ENCODE measurements at regions not wholly inside any gene's neighbourhood (a gene's known extent, or its start where the extent isn't known, plus 50 kb on each side); places are given as distances from the start of the nearest gene placed in this dataset.

DNA sequence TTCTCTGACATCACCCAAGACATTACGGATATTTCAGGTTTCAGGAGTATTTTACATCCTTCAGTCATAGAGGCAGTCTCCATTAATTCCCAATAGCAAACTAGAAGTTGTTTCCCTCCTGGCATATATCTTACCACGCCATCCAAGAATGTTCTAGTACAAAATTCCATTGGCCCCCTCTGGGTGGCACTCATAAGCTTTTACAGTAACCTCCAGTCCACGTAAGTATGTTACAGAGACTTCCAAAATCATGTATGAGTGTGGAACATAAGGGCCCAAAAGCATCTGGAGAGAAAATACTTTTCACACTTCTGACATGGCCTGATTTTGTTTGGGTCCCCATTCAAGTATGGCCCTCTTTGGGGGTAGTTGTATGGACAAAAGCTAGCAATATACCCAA is 58.1 kb upstream of the DHRS4 start:
- TF ChIP-seq, protein P1, sequence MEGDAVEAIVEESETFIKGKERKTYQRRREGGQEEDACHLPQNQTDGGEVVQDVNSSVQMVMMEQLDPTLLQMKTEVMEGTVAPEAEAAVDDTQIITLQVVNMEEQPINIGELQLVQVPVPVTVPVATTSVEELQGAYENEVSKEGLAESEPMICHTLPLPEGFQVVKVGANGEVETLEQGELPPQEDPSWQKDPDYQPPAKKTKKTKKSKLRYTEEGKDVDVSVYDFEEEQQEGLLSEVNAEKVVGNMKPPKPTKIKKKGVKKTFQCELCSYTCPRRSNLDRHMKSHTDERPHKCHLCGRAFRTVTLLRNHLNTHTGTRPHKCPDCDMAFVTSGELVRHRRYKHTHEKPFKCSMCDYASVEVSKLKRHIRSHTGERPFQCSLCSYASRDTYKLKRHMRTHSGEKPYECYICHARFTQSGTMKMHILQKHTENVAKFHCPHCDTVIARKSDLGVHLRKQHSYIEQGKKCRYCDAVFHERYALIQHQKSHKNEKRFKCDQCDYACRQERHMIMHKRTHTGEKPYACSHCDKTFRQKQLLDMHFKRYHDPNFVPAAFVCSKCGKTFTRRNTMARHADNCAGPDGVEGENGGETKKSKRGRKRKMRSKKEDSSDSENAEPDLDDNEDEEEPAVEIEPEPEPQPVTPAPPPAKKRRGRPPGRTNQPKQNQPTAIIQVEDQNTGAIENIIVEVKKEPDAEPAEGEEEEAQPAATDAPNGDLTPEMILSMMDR (optimal IDR thresholded peaks at IDR 0.05 in 1 of 3, IDR thresholded peaks at IDR 0.05 in 1 of 3, conservative IDR thresholded peaks at IDR 0.05 in 1 of 3; ENCODE audit: extremely low read depth in 1 of 3, insufficient read depth in 2 of 3, low read length in 3 of 3): no peak
- no peak for TF ChIP-seq EZH2 (IDR thresholded peaks at IDR 0.05; ENCODE audit: low read length)
